Activated T-helper 1 cell treated with anti-CD3 and anti-CD28 coated beads, Interleukin-2, amount 50 U/mL, for 16 hours (primary cell): ENCODE measurements at regions not wholly inside any gene's neighbourhood (a gene's known extent, or its start where the extent isn't known, plus 50 kb on each side); places are given as distances from the start of the nearest gene placed in this dataset.
"Not testable (repeated sequence)": the region's sequence is repeated elsewhere in the genome, so short reads cannot be mapped to it uniquely, and the experiment has no call there.

ENCODE experiments used
- DNase-seq, 2 donors: peaks; one replicate each; pipeline ENCODE4 v3.0.0-alpha.2; 2020; ENCODE audit warnings: low read depth in 1 of 2, low spot score in 1 of 2

DNA sequence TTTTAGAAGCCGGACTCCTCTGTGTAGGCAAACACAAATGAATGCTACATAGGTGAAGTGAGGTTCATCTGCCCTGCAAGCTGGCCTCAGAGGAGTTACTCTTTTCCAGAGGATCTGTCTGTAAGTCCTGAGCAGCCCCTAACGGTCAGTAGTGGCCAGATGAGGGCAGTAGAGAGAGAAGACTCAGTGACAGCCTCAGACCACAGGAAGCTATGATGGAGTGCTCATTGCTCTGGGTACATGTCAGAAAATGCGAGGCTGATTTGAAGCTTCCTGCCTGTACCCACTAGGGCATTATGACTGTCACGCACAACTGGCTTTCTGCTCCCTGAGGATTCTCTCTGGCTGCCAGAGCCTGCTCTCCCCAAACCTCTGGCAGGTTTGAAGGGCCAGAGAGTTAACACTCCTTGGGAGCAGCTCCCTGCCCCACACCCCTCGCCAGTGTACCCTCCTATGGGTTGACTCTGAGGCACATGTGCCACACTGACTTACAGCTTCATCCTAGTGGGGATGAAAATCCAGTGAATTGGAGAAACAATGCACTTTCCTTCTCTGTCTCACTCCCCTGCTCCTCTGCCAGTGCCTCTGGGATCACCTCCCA lies 141.5 kb downstream of the GABRG2 start:
- DNase-seq: no peak

DNA sequence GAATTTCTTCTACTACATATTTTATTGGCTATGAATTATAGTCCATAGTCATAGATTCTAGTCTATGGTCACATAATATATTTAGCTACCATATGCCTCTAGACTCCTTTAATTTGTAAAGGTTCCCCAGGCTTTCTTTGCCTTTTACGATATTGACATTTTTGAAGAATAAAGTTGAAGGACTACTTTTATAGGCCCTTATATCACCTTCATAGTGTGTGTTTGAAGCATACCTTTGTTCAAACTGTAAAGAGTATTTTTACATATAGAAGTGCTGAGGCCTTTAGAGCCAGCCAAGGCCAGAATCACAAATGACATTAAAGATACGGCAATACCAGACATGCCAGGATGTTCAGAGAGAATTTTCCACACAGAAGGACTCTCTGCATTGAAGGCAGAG lies 147.0 kb downstream of the GABRG2 start:
- no peak for DNase-seq

DNA sequence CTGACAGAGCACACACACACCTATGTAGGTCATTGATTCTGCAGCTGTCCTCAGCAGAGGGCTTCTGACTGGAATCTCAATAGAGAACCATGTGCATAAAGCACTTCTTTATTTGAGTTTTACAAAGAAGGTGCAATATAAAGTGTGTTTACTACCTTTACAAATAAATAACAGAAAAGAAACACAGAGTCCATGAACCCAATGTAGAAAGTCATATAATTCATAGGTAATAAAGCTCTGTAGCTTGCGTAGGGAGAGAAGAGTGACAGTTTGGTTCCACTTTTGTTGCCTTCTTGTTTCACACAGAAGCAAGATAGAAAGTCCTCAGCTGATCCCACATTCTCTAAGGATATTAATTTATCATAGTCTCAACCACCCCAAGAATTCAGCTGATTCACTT lies 149.5 kb downstream of the GABRG2 start:
- no peak for DNase-seq

DNA sequence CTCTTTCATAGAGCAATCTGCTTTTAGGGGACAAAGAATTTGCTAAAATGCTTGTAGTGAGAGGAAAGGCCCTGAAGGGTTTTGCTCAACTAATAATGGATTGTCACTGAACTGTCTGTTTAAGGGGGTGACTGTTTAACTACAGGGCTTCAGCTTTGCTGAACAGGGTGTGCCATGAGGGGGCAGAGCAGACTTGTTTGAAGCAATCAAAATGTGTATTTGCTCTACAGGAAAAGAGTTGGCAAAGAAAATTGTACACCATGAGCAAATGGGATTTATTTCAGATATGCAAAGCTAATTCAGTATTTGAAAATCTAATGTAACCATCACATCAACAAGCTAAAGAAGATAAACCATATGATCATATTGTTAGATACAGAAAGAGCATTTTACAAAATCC lies 154.3 kb downstream of the GABRG2 start:
- no peak for DNase-seq

DNA sequence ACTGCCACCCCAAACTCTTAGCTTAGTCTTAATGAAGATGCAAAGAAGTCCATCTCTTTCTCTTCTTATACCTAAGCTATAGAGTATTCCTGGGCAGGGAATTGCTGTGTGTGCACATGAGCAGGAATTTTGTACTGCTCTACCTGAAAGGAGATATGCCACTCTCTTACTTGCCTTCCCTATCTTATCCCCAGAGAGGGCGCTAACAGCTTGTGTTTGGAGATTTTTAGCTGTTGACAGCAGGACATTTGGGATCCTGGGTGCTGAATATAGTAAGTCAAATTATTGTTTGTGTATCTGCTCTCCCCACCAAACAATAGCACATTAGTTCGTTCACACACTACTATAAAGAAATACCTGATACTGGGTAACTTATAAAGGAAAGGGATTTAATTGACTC lies 159.5 kb downstream of the GABRG2 start:
- DNase-seq: no peak

DNA sequence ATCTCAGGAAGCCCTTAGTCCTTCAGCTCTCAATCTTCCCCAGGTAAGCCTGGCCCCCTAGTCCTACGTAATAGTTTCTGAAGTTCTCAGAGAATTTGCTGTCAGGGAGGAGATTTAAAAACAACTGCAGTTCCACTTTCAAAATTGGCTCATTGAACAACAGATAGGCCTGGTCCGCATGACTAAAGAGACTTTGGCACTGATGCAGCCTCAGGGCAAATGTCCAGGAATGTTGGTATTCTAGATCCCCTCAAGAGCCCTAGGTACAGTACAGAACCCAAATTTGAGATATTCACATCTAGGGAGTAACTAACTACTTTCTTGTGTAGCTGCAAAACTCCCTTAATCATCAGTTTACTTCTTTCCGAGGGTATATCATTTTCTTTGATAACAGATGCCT lies 162.8 kb downstream of the GABRG2 start:
- DNase-seq: no peak

DNA sequence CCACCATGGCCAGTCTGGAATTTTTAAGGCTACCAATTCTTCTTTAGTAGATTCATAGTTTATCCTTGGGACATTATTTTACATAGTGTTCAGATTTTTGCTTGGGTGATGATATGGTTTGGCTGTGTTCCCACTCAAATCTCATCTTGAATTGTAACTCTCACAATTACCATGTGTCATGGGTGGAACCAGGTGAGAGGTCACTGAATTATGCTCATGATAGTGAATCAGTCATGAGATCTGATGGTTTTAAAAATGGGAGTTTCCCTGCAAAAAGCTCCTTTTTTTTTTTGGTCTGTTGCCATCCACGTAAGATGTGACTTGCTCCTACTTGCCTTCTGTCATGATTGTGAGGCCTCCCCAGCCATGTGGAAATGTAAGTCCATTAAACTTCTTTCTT lies 163.9 kb downstream of the GABRG2 start:
- no peak for DNase-seq

DNA sequence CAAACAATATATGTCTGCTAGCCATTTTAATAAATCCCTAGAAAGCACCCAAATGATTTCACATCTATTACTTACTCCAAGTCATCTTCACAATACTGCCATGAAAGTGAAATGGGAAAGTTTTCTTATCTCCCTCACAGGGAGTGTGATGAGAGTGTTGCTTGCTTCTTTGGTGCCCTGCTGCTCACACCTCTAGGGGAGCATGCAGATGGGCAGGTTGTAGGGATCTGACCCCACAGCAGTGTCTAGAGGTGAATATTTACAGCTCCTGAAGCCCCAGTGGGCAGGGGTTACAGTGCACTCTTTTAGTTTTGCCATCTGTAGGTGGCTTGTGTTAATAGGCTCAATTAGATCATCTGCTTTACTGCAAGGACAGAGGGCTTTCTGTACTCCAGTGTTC lies 173.2 kb downstream of the GABRG2 start:
- DNase-seq: no peak

DNA sequence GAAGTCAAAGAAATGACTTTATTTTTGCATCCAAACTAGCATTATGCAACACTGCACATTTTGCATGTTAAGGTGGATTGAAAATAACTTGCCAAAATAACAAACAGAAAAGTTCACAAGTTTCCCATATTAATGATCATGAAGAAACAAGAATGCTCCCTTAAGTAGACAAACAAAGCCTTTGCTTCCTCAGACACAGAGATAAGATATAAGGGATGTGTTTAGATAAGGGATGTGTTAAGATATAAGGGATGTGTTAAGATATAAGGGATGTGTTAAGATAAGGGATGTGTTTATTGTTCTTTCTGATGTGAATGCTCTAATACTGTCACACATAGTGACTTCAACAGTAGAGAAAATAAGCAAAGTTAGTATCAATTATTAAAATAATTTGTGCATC lies 174.8 kb downstream of the GABRG2 start:
- no peak for DNase-seq

DNA sequence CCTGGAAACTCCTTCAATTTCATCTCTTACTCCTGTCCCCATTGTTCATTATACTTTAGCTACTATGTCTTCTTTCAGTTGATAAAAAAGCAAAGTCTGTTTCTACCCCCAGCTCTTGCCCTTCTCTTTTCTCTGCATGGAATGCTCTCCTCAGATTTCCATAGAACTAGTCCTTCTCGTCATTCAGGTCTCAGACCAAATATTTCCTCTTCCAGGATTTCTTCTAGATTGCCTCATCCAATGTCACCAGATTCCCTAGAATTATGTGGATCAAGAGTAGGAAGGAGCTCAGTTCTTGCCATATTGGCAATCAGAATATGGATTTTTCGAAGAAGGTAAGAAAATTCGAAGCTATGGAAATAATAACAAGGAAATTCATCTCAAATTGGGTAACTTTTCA lies 176.1 kb downstream of the GABRG2 start:
- DNase-seq: no peak

DNA sequence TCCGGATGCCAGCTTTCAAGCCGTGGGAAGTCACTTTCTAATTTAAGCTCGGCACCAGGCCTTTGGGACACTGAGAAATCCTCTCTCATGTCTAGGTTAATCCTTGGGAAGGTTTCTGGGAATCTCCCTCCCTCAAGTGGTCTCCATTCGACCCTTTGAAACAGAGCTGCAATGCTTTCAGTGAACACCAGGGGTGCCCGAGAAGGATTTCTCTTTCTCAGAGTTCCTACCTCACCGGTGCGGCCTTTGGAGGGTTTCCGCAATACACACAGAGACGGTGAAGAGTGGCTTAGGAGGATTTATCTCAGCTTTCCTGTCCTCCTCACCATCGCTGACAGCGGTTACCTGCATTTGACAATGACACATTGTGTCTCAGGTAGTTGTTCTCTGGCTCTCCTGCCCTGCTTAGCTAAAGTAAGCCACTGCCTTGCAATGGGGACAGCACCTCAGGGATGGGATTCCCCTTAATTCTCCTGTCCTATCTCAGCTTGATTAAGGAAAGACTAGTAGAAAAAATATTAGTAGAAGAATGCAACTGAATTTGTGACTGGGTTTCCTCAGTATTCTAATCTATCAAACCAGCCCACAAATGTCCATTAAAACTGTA lies 180.6 kb downstream of the GABRG2 start:
- DNase-seq: no peak

DNA sequence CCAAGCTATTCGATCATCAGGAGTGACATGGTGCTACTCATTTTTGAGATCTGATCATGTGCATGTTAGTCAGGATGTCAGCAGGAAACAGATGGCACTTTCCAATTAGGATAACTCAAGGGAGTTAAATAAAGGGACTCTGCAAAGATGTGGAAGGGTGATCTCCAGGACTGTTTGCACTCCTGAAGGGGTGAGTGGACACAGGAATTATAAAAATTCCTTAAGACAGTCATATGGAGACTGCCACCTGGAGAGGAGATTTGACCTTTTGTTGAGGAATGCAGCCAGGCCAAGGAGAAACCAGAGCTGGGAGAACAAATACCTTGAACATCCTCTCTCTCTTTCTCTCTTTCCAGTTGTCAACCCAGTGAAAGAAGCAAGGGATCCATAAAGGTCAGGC lies 189.1 kb downstream of the GABRG2 start:
- no peak for DNase-seq

DNA sequence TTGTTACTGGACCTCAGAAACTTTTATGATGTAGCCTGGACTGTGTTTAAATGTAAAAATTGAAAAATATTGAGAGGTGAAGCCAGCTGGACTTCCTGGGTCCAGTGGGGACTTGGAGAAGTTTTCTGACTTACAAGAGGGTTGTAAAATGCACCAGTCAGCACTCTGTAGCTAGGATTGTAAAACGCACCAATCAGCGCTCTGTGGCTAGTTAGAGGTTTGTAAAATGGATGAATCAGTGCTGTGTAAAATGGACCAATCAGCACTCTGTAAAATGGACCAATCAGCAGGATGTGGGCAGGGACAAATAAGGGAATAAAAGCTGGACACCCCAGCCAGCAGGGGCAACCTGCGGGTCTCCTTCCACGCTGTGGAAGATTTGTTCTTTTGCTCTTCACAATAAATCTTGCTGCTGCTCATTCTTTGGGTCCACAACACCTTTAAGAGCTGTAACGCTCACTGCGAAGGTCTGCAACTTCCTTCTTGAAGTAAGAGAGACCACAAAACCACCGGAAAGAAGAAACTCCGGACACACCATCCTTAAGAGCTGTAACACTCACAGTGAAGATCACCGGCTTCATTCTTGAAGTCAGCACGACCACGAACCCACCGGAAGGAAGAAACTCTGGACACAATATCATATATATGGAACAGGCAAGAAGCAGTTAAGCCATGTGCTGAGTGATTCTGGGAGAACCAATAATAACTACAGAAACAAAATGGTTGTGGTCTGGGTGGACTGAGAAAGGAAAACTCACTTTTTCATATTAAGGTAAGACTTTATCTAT lies 201.3 kb downstream of the GABRG2 start:
- no peak for DNase-seq

DNA sequence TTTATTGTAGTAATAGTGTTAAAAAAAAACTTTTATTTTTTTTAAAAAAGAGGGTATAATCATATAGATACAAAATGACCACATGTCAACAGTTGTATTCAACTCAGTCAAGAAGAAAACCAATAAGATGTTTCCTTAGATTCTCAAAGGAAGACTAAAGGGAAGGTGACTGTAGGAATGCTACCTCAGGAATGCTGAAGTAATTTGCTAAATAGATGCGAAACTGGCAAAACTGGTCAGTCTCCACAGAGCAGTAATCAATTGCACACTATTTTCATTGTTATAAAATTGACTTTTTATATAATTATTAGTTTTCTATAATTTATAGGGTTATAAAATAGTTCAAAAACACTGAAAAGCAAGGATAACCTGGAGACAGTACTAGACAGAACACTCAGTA lies 204.8 kb downstream of the GABRG2 start:
- no peak for DNase-seq

DNA sequence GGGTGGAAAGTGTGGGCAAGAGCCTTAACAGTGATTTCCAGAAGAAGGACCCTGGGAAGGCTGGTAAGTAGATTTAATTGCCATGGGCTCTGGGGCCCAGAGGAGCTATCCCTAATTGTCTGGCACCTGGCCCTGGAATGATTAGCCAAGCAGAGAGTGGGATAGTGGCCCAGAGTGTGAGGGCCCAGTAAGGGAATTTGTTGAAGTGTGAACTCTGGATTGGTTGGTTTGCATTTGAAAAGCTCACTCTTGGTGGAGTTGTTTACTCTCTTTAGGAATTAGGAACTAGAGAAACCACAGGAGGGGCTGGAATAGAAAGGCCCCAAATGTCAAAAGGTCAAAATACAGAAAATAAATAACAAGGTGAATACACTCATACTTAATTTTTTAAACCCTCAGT lies 207.1 kb downstream of the GABRG2 start:
- DNase-seq: no peak

DNA sequence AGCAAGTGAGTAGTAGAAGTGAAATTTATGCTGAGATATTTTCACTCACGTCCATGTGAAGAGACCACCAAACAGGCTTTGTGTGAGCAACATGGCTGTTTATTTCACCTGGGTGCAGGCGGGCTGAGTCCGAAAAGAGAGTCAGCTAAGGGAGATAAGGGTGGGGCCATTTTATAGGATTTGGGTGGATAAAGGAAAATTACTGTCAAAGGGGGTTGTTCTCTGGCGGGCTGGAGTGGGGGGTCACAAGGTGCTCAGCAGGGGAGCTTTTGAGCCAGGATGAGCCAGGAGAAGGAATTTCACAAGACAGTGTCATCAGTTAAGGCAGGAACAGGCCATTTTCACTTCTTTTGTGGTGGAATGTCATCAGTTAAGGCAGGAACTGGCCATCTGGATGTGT lies 207.8 kb downstream of the GABRG2 start:
- DNase-seq: not testable (repeated sequence)

DNA sequence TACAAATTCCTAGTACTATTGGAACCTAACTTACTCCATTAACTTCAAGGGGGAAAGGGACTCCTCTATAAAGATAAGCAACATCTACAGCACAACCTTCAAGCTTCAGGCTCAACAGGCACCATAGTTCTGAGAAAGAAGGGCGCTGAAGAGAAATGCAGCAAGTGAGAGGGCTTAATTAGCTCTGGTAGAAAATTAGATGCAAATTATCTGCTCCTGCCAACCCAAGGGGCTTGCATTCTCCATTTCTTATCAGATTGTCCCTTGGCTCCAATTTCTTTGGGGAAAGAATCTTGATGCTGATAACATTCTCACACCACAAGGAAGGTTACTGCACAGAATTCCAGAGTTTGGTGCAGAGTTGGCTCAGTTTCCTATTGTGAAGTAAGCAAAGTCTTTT lies 214.6 kb downstream of the GABRG2 start:
- no peak for DNase-seq

DNA sequence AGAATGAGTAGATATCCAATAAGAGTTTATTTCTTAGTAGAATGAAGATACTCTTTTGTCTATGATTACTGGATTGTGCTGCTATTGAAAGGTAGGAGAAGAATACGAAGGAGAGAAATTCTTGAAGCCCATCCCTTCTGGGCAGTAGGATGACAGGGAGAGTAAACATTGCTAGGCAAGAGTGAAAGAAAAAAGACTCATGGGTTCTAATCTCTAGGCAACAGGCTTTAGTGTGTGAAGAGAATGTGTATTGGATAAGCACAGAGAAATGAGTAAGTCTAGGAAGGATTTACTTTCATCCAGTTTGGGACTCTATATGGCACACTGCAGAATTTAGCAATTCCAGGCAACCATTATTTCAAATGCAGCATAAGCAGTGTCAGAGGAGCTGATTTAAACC lies 216.0 kb downstream of the GABRG2 start:
- no peak for DNase-seq

DNA sequence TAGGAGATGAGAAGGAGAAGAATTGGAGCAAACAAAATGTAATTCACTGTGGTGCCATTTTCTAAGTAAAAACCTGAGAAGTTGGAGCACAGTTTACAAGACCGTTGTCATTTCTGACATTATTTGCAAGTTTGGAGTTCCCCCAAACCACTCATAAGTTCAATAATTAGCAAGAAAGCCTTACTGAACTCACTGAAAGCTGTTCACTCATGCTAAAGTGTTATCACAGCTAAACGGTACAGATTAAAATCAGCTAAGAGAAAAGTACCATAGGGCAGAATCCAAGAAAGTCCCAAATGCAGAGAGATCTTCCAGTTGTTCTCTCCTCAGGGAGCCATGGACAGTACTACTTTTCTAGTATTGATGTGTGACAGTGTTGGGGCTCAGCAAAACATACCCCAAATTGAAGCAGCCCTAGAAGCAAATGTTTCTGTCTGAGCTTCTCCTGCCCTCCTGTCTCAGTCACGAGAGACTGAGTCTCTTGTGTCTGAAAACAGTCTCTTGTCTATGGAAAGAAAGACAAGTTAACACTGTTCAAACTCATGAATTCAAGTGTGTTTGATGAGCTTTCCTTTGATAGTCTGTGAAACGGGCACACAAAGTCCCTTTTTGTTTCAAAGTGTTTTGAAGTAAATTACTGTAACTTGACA lies 221.2 kb downstream of the GABRG2 start:
- DNase-seq: no peak

DNA sequence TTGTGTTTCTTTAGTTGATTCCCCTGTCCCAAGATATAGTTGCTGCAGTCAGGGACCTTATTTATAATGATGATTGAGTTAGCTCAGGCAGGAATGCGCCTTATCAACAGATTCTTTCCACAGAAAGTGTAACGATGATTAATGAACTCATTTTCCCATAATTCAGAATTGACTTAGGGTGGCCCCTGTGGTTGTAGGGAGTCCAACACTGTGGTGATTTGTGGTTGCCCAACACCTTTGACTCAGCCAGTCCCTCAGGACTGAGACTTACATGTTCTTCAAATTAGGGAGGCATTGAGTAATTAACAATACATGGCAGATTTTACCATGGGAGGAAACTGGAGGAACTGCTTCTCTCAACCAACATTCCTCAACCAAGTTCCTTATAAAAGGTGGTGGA lies 221.9 kb downstream of the GABRG2 start:
- DNase-seq: no peak

DNA sequence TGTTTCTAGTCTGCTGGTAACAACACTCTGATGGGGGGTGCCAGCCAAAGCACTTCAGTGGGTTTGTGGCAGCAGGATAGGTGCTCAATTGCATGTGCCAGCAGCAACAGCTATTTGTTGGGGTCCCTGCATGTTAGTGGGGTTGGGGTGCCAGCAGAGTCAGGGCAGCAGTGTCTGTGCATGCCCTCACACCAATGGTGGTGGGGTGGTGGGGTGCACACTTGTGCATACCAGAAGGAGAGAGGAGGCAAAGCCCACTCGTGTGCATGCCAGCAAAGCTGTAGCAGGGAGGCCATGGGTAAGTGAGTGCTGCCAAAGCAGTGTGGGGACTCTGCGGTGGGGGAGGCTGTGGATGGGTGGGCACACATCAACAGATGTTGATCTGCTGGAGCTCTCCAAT lies 232.2 kb downstream of the GABRG2 start:
- no peak for DNase-seq

DNA sequence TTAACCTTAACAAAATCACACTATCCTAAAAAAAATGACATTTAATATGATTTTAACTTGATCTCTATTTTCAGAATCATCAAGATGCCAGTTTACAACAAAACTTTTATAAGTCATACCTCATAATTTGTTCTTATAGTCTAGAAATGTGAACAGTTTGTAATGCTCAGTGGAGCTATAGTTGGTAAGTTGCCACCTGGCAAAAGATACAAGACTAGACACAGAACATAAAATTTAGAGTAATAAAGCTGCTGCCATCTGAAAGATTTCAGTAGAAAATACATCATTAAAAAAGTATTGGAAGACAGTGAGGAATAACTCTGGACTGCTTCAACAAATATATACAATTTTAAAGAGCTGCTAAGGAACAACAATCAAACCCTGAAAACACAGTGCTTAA lies 233.8 kb downstream of the GABRG2 start:
- no peak for DNase-seq
